CD4-positive, alpha-beta T cell treated with Interleukin-6 for 4 hours (primary cell): ENCODE measurements at regions not wholly inside any gene's neighbourhood (a gene's known extent, or its start where the extent isn't known, plus 50 kb on each side); places are given as distances from the start of the nearest gene placed in this dataset.
"Not testable (repeated sequence)": the region's sequence is repeated elsewhere in the genome, so short reads cannot be mapped to it uniquely, and the experiment has no call there.

Source experiments
- DNase-seq: peaks from one replicate; pipeline ENCODE4 v3.0.0-alpha.2; 2020; ENCODE audit warnings: mixed read lengths

DNA sequence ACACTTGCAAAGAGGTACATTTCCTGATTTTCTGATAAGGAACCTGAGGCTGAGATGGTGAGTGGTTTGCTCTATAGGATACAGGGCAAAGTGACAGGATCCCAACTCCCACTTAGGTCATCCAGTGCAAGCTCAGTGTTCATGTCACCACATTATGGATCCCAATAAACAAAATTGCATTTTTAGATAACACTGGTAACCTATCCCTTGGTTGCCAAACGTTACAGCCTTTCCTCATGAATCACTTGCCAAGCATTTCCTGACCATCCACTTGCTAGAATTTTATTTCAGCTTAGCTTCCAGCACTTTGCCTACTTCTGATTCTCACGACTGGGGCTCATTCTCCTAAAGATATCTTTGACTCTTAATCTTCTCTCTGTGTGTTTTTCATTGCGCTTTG, 131.4 kb upstream of the ODAD2 start:
- DNase-seq: no peak

- DNase-seq: no peak
These were observed 129.0 kb upstream of the ODAD2 start for GRCh38 chr10:28127881-28128280.

- DNase-seq: no peak
These were observed 126.8 kb upstream of the ODAD2 start for GRCh38 chr10:28125701-28126100.

- no peak for DNase-seq
These were observed 121.9 kb upstream of the ODAD2 start for GRCh38 chr10:28120795-28121194.

GRCh38 chr10:28120043-28120749, 121.3 kb upstream of the ODAD2 start:
- DNase-seq: no peak

DNA sequence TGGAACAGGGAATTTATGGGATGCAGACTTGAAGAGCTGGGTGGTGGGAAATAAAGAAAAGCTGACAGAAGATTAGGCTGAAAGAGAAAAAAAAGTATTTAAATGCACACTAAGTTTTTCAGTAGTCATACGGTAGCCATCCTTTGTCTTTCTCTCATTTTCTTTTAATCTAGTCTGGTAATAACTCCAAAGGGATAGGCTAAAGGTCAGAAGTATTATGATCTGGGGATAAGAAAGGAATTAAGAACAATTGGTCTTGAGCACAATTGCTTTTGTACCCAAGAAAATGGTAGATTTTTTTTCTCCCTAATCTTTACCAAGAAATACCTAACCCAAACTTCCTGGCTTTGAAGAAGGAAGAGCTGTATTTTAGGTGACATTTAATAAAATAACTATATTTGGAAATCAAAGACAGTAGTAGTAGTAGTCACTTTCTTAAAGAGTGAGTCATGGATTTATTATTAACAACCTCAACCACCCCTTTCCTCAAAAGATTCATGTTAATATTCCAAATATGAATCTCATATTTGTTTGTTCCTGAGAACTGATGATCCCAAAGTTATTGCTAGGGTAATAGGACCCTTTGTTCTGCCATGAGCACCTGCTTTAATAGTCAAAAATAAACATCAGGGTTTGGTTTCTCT, 120.2 kb upstream of the ODAD2 start:
- no peak for DNase-seq

DNA sequence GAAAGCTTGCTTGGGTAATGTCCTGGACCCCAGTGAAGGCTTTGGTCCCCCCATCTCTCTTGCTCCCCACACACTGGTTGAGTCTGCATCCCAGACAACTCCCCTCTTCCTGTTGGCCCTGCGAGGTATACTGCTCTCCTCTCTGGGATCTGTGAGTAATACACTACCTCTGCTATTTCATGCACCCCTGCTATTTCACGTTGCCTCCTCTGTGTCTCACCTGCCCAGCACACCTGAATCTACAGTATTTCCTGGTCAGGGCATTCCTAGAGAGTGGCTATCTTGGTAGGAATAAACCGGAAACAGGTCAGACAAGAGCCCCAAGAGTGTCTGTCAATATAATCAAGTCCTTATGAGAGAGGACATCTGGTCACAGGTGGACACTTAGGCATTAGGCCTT, 114.3 kb upstream of the ODAD2 start:
- no peak for DNase-seq

DNA sequence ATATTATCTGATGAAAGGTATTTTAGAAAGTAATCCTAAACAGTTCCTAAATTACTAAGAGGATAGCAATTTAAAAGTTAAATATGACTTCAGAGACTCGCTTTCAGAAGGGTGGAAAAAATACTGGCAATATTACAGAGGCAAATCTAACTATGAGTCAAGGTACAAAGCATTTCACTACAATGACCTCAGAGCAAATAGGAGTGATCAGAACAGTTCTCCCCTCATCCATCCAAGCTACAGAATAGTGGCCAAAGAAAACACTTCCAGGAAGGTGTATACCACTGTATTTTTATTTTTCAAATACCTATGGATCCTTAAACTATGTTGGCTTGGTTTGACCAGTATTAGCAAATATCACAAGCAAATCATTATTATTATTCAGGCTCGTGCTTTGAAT, 112.8 kb upstream of the ODAD2 start:
- no peak for DNase-seq

DNA sequence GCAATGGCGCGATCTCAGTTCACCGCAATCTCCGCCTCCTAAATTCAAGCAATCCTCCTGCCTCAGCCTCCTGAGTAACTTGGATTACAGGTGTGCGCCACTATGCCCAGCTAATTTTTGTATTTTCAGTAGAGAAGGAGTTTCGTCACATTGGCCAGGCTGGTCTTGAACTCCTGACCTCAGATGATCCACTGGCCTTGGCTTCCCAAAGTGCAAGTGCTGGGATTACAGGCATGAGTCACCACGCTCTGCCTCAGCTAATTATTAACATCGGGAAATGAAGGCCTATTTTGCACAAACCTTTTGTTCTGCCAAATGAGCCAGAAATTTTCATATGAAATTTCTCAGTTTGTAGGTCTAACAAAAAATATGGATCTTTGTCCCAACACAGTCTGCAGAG, 106.7 kb upstream of the ODAD2 start:
- DNase-seq: no peak

GRCh38 chr10:28097633-28098032, 98.8 kb upstream of the ODAD2 start:
- DNase-seq: no peak

DNA sequence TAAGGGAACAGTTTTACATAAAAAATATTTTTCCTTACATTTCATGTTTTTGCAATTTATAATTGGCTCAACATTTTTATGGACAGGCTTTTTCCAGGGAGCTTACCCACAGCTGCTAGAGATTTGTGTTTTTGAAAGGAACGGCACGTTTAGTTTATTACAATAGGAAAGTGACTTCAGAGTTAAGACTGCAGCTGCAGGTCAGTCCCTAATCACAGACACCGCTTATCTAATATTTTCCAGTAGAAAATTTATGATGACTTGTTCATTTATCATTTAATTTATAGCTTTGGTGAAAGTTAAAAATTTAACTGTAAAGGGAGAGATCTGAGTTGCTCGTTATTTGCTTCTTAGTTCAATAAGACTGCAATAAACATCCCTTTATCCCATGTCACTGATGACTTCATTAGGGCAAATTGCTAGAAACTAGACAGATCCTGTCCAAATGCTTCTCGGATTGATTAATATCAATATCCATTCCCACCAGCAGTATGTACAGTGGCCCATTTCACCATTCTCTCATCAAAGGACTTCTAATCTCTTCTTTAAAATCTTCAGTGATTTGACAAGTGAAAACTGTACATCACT, 97.0 kb upstream of the ODAD2 start:
- DNase-seq: no peak

DNA sequence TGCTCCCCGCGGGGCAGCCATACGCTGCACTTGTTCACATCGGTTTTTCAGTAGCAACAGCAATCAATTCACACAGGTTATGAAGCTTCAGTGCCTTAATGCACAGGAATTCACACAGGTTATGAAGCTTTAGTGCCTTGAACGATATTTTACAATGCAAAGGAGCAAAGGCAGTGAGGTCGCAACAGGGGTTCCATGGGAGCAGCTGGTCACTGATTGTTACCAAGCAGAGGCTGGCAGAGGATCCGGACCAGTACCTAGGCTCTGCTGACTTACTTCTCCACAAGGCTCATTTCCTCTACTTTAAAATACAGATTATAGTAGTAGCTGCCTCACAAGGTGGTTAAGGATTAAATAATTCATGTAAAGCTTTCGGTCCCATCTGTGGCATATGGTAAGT, 95.2 kb upstream of the ODAD2 start:
- no peak for DNase-seq

DNA sequence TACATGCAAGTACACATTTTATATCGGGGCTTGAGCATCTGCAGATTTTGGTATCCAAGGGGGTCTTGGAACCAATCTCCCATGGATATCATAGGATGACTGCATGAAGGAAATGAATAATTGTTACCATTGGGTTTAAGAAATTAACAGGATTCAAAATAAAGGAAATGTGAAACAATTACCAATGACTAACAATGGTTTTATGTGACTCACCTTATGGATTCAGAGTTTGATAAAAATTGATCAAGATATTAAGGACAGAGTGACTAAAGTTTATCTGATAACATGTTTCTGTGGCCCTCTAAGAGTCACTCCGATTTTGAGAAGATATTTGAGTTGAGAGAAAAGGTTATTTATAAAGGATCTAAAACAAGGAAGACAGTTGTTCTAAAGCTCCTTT, 93.0 kb upstream of the ODAD2 start:
- no peak for DNase-seq

DNA sequence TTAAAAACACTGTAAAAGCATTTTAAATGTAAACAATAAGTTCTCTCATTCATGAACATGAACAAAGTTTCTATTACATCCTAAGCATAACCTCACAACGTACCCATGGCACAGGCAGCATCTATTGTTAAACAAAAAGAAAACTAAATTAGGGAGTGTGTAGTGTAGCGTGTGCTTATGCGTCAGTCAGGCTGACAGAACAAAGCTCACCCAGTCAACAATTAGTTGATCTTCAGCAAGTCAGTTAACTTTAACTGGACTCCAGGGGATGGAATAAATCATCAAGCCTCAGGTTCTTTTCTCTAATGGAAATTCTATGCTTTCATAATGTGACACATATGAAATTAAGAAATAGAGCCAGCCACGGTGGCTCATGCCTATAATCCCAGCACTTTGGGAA, 91.6 kb upstream of the ODAD2 start:
- DNase-seq: no peak

- no peak for DNase-seq
These were observed 90.6 kb upstream of the ODAD2 start for GRCh38 chr10:28089467-28089866.

DNA sequence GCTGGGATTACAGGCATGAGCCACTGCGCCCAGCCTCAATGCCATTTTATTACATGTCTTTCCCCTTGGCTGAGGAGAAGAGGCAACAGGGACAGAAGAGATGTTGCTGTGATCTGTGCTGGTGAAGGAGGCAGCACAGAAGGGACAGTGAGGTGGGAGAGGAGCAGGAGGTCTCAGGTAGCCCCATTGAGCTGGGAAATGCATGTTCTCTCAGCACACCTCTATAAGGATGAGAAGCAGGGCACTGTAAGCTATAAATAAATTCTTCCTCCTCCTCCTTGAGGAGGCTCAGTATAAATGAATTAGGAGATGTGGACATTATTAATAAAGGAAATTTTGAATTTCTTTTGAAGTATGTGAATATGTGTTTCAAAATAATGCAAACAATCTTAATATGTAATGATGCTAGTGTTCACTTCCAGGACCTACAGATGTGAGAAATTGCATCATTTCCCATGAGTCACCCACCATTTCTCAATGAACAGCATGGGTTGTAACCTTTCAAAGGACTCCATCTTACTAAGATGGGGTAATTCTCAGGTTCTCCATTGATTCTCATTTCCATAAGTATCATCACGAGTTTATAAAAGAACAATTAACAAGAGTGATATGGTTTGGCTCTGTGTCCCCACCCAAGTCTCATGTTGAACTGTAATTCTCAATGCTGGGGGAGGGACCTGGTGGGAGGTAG, 88.9 kb upstream of the ODAD2 start:
- DNase-seq: no peak

GRCh38 chr10:28085760-28086159, 86.9 kb upstream of the ODAD2 start:
- DNase-seq: not testable (repeated sequence)

GRCh38 chr10:28082885-28083284, 84.0 kb upstream of the ODAD2 start:
- DNase-seq: no peak

DNA sequence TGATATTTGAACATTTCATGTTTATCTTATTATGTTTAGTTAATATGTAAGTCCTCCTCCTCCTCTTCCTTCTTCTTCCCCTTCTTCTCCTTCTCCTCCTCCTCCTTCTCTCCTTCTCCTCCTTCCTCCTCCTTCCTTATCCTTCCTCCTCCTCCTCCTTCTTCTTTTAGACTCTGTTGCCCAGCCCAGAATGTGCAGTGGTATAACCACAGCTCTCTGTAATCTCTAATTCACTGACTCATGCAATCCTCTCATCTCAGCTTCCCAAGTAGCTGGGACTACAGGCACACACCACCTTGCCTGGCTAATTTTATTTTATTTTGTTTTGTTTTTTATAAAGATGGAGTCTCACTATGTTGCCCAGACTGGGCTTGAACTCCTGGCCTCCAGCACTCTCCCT, 83.4 kb upstream of the ODAD2 start:
- DNase-seq: no peak

DNA sequence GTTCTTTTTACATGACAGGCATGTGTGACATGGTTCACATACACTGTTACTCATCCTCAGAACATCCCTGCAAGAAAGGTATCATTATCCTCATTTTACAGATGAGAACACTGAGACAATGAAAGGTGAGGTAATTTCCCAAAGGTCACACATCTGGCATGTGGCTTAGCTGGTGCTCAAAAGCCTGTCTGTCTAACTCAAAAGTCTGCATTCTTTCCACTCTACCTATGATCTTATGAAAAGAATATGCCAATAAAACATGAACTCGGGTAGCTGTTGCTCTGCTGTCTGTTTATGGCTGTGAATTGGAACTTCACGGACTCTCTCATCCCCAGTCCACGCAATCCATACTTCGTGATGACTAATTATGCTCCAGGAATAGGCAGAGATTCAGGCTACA, 79.0 kb upstream of the ODAD2 start:
- DNase-seq: no peak

- no peak for DNase-seq
These were observed 76.5 kb upstream of the ODAD2 start for GRCh38 chr10:28075424-28075823.

- DNase-seq: no peak
These were observed 73.7 kb upstream of the ODAD2 start for GRCh38 chr10:28072573-28072972.

GRCh38 chr10:28060031-28060607, 61.2 kb upstream of the ODAD2 start:
- no peak for DNase-seq

GRCh38 chr10:28058746-28059145, 59.9 kb upstream of the ODAD2 start:
- no peak for DNase-seq
